PC-9 (cell line): ENCODE measurements at regions not wholly inside any gene's neighbourhood (a gene's known extent, or its start where the extent isn't known, plus 50 kb on each side); places are given as distances from the start of the nearest gene placed in this dataset.

ENCODE experiments used
- BruUV-seq: library from RNA; stranded (reverse); fragments of 400-500 nt; replicated peaks from 2 replicates; lab custom pipeline; 2021; lab: Mats Ljungman, UMichigan
- CTCF ChIA-PET: fragments of 300-600 bp; sonication (Branson Sonifier 250); formaldehyde crosslinking; loops from one replicate; lab custom pipeline; 2022; ENCODE audit warnings: antibody characterized with exemption; lab: Charles Lee
- POLR2A ChIA-PET: fragments of 300-600 bp; sonication (Branson Sonifier 250); formaldehyde crosslinking; loops from one replicate; lab custom pipeline; 2022; ENCODE audit warnings: antibody characterized with exemption; ENCODE audit not compliant: unreplicated experiment; lab: Charles Lee
- DNase-seq, 2 experiments: peaks; one replicate each; pipeline versions ENCODE4 v3.0.0 to v3.0.0-alpha.2; 2015 to 2022; ENCODE audit warnings: mixed read lengths in 1 of 2
- H2AFZ ChIP-seq: fragments of 200-600 bp; sonication (generic); 2 replicates; pipeline ENCODE4 v1.8.1; 2017; ENCODE audit warnings: antibody characterized with exemption
- H3F3A ChIP-seq: fragments of 200-600 bp; sonication (generic); 2 replicates; pipeline ENCODE4 v1.8.1; 2017; ENCODE audit warnings: antibody characterized with exemption, mild to moderate bottlenecking, low read depth; ENCODE audit not compliant: insufficient read depth
- H3K27ac ChIP-seq: fragments of 200-600 bp; sonication (generic); 2 replicates; pipeline ENCODE4 v1.6.1; 2016; ENCODE audit warnings: mixed run types
- H3K27me3 ChIP-seq: fragments of 200-600 bp; sonication (generic); 2 replicates; pipeline ENCODE4 v1.6.1; 2016; ENCODE audit warnings: low read depth, mixed run types; ENCODE audit not compliant: insufficient read depth
- H3K36me3 ChIP-seq: fragments of 200-600 bp; sonication (generic); 2 replicates; pipeline ENCODE4 v1.6.1; 2016; ENCODE audit warnings: low read depth, mixed run types
- H3K4me1 ChIP-seq: fragments of 200-600 bp; sonication (generic); replicated peaks from 2 replicates; pipeline ENCODE4 v1.6.1; 2016; ENCODE audit warnings: mixed run types; ENCODE audit not compliant: insufficient read depth
- H3K4me2 ChIP-seq: fragments of 200-600 bp; sonication (generic); 2 replicates; pipeline ENCODE4 v1.6.1; 2017; ENCODE audit warnings: mixed run types
- H3K4me3 ChIP-seq: fragments of 200-600 bp; sonication (generic); 2 replicates; pipeline ENCODE4 v1.6.1; 2016; ENCODE audit warnings: mixed run types
- H3K79me2 ChIP-seq: fragments of 200-600 bp; sonication (generic); 2 replicates; pipeline ENCODE4 v1.6.1; 2017; ENCODE audit warnings: low read depth, mixed run types
- H3K9me2 ChIP-seq: fragments of 200-600 bp; sonication (generic); 2 replicates; pipeline ENCODE4 v1.8.1; 2017; ENCODE audit warnings: mild to moderate bottlenecking; ENCODE audit not compliant: insufficient read depth
- H3K9me3 ChIP-seq: fragments of 200-600 bp; sonication (generic); 2 replicates; pipeline ENCODE4 v1.8.1; 2016; ENCODE audit warnings: low read depth; ENCODE audit not compliant: insufficient read depth
- H4K20me1 ChIP-seq: fragments of 200-600 bp; sonication (generic); 2 replicates; pipeline ENCODE4 v1.8.1; 2017; ENCODE audit not compliant: insufficient read depth
- CTCF ChIP-seq: fragments of 200-600 bp; sonication (generic); conservative IDR thresholded peaks from 2 replicates; pipeline ENCODE4 v1.6.1; 2017; ENCODE audit warnings: mixed run types, antibody characterized with exemption, mild to moderate bottlenecking, moderate library complexity
- EZH2 ChIP-seq: fragments of 200-600 bp; sonication (generic); IDR thresholded peaks from 2 replicates; pipeline ENCODE4 v1.8.0; 2017; ENCODE audit warnings: antibody characterized with exemption, low read depth
- intact Hi-C: fragments of 100-400 bp; cut with micrococcal nuclease; formaldehyde crosslinking; loops from one replicate; pipeline ENCODE4 v1.10.0; 2022; ENCODE audit not compliant: unreplicated experiment

- Histone ChIP-seq H3K4me3 (no peak overlapping the region), H3K79me2 (no peaks in the 10 kb centered on the region), H3K9me3 (no peaks in the 10 kb centered on the region), H3K9me2 (no peaks in the 10 kb centered on the region), H4K20me1 (no peaks in the 10 kb centered on the region), H3K4me1 (peaks cover 14% of the 10 kb centered on the region), H2AFZ (peak overlapping the region; percentile 69; the same call in 1 of the 2 replicates), H3F3A (no peaks in the 10 kb centered on the region; the same call in 1 of the 2 replicates), H3K4me2 (peak overlapping the region; percentile 44), H3K27me3 (no peaks in the 10 kb centered on the region), H3K27ac (peak overlapping the region; percentile 58), H3K36me3 (no peaks in the 10 kb centered on the region)
- CTCF ChIA-PET, result no interaction called here
- BruUV-seq, result no TSS peak
- DNase-seq, result peak in 1 of 2 experiments; percentile 75
- TF ChIP-seq EZH2 (no peak), CTCF (no peak)
- POLR2A ChIA-PET, result no interaction called here
- intact Hi-C loops, result loop anchor here (5.0 kb wide), 1 partner anchor 293 kb away; no protein-coding TSS in a partner anchor
These were observed 77.1 kb upstream of the WASF3 start for GRCh38 chr13:26480246-26480855.

- Histone ChIP-seq H3F3A (no peaks in the 10 kb centered on the region; the same call in 1 of the 2 replicates), H3K79me2 (no peaks in the 10 kb centered on the region), H3K27me3 (no peaks in the 10 kb centered on the region), H4K20me1 (no peaks in the 10 kb centered on the region), H3K9me3 (no peaks in the 10 kb centered on the region), H3K27ac (no peak overlapping the region), H3K36me3 (no peaks in the 10 kb centered on the region), H2AFZ (0 out of 2 replicates have a peak overlapping the region, but pooled peaks have one; percentile 71), H3K4me2 (peak overlapping the region; percentile 38; the same call in 1 of the 2 replicates), H3K4me3 (no peak overlapping the region), H3K9me2 (no peaks in the 10 kb centered on the region), H3K4me1 (peaks cover 14% of the 10 kb centered on the region)
- CTCF ChIA-PET, result interaction anchor here (0.7 kb wide), 1 partner anchor 57 kb away, joined by 9 read pairs; no protein-coding TSS in a partner anchor
- TF ChIP-seq CTCF (peak; percentile 87), EZH2 (no peak)
- peak; percentile 43 to 67 for DNase-seq
- POLR2A ChIA-PET, result no interaction called here
- intact Hi-C loops, result loop anchor here (5.0 kb wide), 1 partner anchor 295 kb away; no protein-coding TSS in a partner anchor
- BruUV-seq, result no TSS peak
These were observed 74.9 kb upstream of the WASF3 start for GRCh38 chr13:26482451-26483197.

GRCh38 chr13:26483546-26483945 is 73.9 kb upstream of the WASF3 start:
- Histone ChIP-seq H3K9me3 (no peaks in the 10 kb centered on the region), H3K36me3 (no peaks in the 10 kb centered on the region), H3K9me2 (no peaks in the 10 kb centered on the region), H3K4me1 (peaks cover 14% of the 10 kb centered on the region), H3K27ac (no peak overlapping the region), H3F3A (no peaks in the 10 kb centered on the region; the same call in 1 of the 2 replicates), H3K4me2 (no peak overlapping the region), H3K27me3 (no peaks in the 10 kb centered on the region), H2AFZ (no peak overlapping the region), H3K4me3 (no peak overlapping the region), H4K20me1 (no peaks in the 10 kb centered on the region), H3K79me2 (no peaks in the 10 kb centered on the region)
- BruUV-seq, result no TSS peak
- no peak for TF ChIP-seq EZH2
- TF ChIP-seq CTCF, result no peak
- POLR2A ChIA-PET, result no interaction called here
- CTCF ChIA-PET, result interaction anchor here (1.0 kb wide), 1 partner anchor 12 kb away, joined by 3 read pairs; no protein-coding TSS in a partner anchor
- intact Hi-C loops, result loop anchor here (5.0 kb wide), 1 partner anchor 296 kb away; no protein-coding TSS in a partner anchor
- no peak for DNase-seq
